Heart right ventricle (tissue), 16 donors: ENCODE measurements at regions not wholly inside any gene's neighbourhood (a gene's known extent, or its start where the extent isn't known, plus 50 kb on each side); places are given as distances from the start of the nearest gene placed in this dataset.

Experiments used
- ATAC-seq, 8 donors: fragments of 200-7000 bp; cut with Tn5 transposase; one replicate each; pipeline ENCODE4 v1.9.1; 2020; ENCODE audit warnings: mild to moderate bottlenecking in 8 of 8, moderate library complexity in 8 of 8, moderate number of reproducible peaks in 1 of 8
- DNase-seq, 2 donors: peaks; one replicate each; pipeline ENCODE4 v3.0.0-alpha.2; 2020
- H3K27ac ChIP-seq, 10 donors: fragments of 200-600 bp; sonication (generic) in 2 of 10; one replicate each; pipeline versions ENCODE4 v1.5.0 to v1.8.0; 2020 to 2022; ENCODE audit warnings: mild to moderate bottlenecking in 3 of 10
- H3K27me3 ChIP-seq, 7 donors: fragments of 200-600 bp; one replicate each; pipeline ENCODE4 v1.8.0; 2021 to 2022; ENCODE audit warnings: mild to moderate bottlenecking in 2 of 7
- H3K36me3 ChIP-seq, 9 donors: fragments of 200-600 bp; sonication (generic) in 1 of 9; one replicate each; pipeline versions ENCODE4 v1.5.0 to v1.8.0; 2020 to 2022; ENCODE audit warnings: mild to moderate bottlenecking in 2 of 9
- H3K4me1 ChIP-seq, 9 donors: fragments of 200-600 bp; sonication (generic) in 1 of 9; one replicate each; pipeline versions ENCODE4 v1.5.0 to v1.8.0; 2020 to 2022; ENCODE audit warnings: mild to moderate bottlenecking in 4 of 9
- H3K4me3 ChIP-seq, 10 donors: fragments of 200-600 bp; sonication (generic) in 2 of 10; one replicate each; pipeline versions ENCODE4 v1.5.0 to v1.8.0; 2020 to 2022; ENCODE audit warnings: mild to moderate bottlenecking in 7 of 10, moderate library complexity in 2 of 10
- H3K9me3 ChIP-seq, 11 donors: fragments of 200-600 bp in 10 of 11; sonication (generic) in 2 of 11; one replicate each; pipeline versions ENCODE4 v1.5.0 to v1.8.0; 2013 to 2022; ENCODE audit warnings: mild to moderate bottlenecking in 2 of 11, control low read depth in 1 of 11, moderate library complexity in 1 of 11
- CTCF ChIP-seq, 9 donors: fragments of 200-600 bp; sonication (generic) in 2 of 9; IDR thresholded peaks; one replicate each; pipeline versions ENCODE4 v1.5.0 to v1.8.0; 2021 to 2022; ENCODE audit warnings: antibody characterized with exemption in 9 of 9, mild to moderate bottlenecking in 5 of 9, moderate library complexity in 1 of 9
- WGBS, 2 donors: extraction: QIAGEN DNeasy Blood & Tissue Kit; methylation state at CpG; one replicate each; pipeline ENCODE4 v1.1.7; 2013; ENCODE audit warnings: inconsistent platforms in 1 of 2; 5-methylcytosine and 5-hydroxymethylcytosine counted together
- intact Hi-C, 10 donors: fragments of 100-400 bp; cut with DNase I; formaldehyde crosslinking; loops; one replicate each; pipeline versions ENCODE4 v1.11.1 to v1.14.2; 2022
- donor health status: Arrhythmogenic right ventricular cardiomyopathy.
- donor health status: ischemic (EF 13 %, LVEDD 7.1; RV severe dilation, severe dysfunction).
- donor health status: healthy with polysubstance abuse.
- donor health status: DM: no; HTN: yes; CAD: no.
- donor health status: DM: no; HTN: no; CAD: no.
- donor health status: ischemic (EF 25% LVEDD 6.9; RV normal size, moderate dysfunction).
- donor health status: ischemic (EF 25% LVEDD 5.7; RV mildly dilated, moderate dysfunction).
- donor health status: healthy.
- donor health status: DM: yes; HTN: yes; CAD: no.
- donor health status: Ischemic cardiomyopathy.
- donor health status: ischemic (EF 35%, LVEDD 5.7; RV mildly dilated, moderate dysfunction).
- donor health status: nonischemic (EF 11% LVEDD 7.7; RV severe dilation, severe dysfunction).
- donor health status: DM: yes; HTN: yes; CAD: no.
- donor health status: PGD.
- donor health status: ischemic (EF 29% LVEDD 5.4; RV normal size, mild dysfunction).
- donor health status: nonischemic (EF 23%, LVEDD 6.1; RV moderate dilation, normal function).

- Histone ChIP-seq H3K4me1 (no peaks in the 10 kb centered on the region), H3K27me3 (peaks cover 0 to 4% (median 0%) of the 10 kb centered on the region in 7 donors), H3K9me3 (peaks cover 0 to 18% (median 0%) of the 10 kb centered on the region in 11 donors), H3K36me3 (no peaks in the 10 kb centered on the region), H3K27ac (no peak overlapping the region), H3K4me3 (no peak overlapping the region)
- no peak for TF ChIP-seq CTCF (IDR thresholded peaks at IDR 0.05)
- DNase-seq (no peak), ATAC-seq (no peak)
- intact Hi-C loops, result loop anchor here in 3 of 10 donors (5.0 to 10.0 kb wide), 2 partner anchors 275 to 283 kb away; no protein-coding TSS in a partner anchor
- whole genome bisulfite sequencing, 2 donors, result 65 to 73% methylated on average over 6 of the region's 6 CpGs
Observed at GRCh38 chr14:81709681-81710080, 176.0 kb upstream of the SEL1L start.

GRCh38 chr14:81710232-81710845, 176.7 kb upstream of the SEL1L start:
- Histone ChIP-seq H3K4me3 (no peak overlapping the region), H3K9me3 (peaks cover 0 to 12% (median 0%) of the 10 kb centered on the region in 11 donors), H3K4me1 (no peaks in the 10 kb centered on the region), H3K27me3 (peaks cover 0 to 4% (median 0%) of the 10 kb centered on the region in 7 donors), H3K36me3 (no peaks in the 10 kb centered on the region), H3K27ac (no peak overlapping the region)
- ATAC-seq (peak in 1 of 8 donors; percentile 57), DNase-seq (peak in 1 of 2 donors; percentile 8)
- peak; percentile 18 to 72 (median 63) for TF ChIP-seq CTCF (IDR thresholded peaks at IDR 0.05)
- intact Hi-C loops, result loop anchor here in 3 of 10 donors (5.0 to 10.0 kb wide), 2 partner anchors 274 to 282 kb away; no protein-coding TSS in a partner anchor
- WGBS, 2 donors, result 46% methylated on average over 2 of the region's 2 CpGs

GRCh38 chr14:81715731-81716130, 182.1 kb upstream of the SEL1L start:
- Histone ChIP-seq H3K27ac (no peak overlapping the region), H3K4me3 (no peak overlapping the region), H3K4me1 (no peaks in the 10 kb centered on the region), H3K36me3 (no peaks in the 10 kb centered on the region), H3K27me3 (peaks cover 0 to 4% (median 0%) of the 10 kb centered on the region in 7 donors), H3K9me3 (no peaks in the 10 kb centered on the region)
- DNase-seq (no peak), ATAC-seq (peak in 1 of 8 donors; percentile 22)
- no peak for TF ChIP-seq CTCF (IDR thresholded peaks at IDR 0.05)
- intact Hi-C loops, result loop anchor here in 1 of 10 donors (10.0 kb wide), 1 partner anchor 269 kb away; no protein-coding TSS in a partner anchor
- 30 to 43% methylated on average over 1 of the region's 1 CpG for WGBS, 2 donors

GRCh38 chr14:81716953-81717352, 183.3 kb upstream of the SEL1L start:
- Histone ChIP-seq H3K4me3 (no peak overlapping the region), H3K27me3 (peaks cover 0 to 4% (median 0%) of the 10 kb centered on the region in 7 donors), H3K27ac (no peak overlapping the region), H3K4me1 (no peaks in the 10 kb centered on the region), H3K9me3 (no peaks in the 10 kb centered on the region), H3K36me3 (no peaks in the 10 kb centered on the region)
- no peak for TF ChIP-seq CTCF (IDR thresholded peaks at IDR 0.05)
- 37 to 40% methylated on average over 6 of the region's 6 CpGs for WGBS, 2 donors
- DNase-seq, result no peak
- intact Hi-C loops, result loop anchor here in 1 of 10 donors (10.0 kb wide), 1 partner anchor 268 kb away; no protein-coding TSS in a partner anchor
- no peak for ATAC-seq
